Neural progenitor cell (in vitro differentiated cells): ENCODE measurements at regions not wholly inside any gene's neighbourhood (a gene's known extent, or its start where the extent isn't known, plus 50 kb on each side); places are given as distances from the start of the nearest gene placed in this dataset.

ENCODE experiments used
- DNase-seq: peaks from one replicate; pipeline ENCODE4 v3.0.0-alpha.2; 2016; ENCODE audit warnings: low spot score
- H2AFZ ChIP-seq: fragments of 200-600 bp; sonication (generic); replicated peaks from 2 replicates; pipeline ENCODE4 v1.6.1; 2016; ENCODE audit warnings: antibody characterized with exemption
- H3F3A ChIP-seq: fragments of 200-600 bp; sonication (generic); 2 replicates; pipeline ENCODE4 v1.6.1; 2016; ENCODE audit warnings: antibody characterized with exemption, low read depth
- H3K27ac ChIP-seq: fragments of 200-600 bp; sonication (generic); 2 replicates; pipeline ENCODE4 v1.5.1; 2016; ENCODE audit warnings: mild to moderate bottlenecking
- H3K27me3 ChIP-seq: fragments of 200-600 bp; sonication (generic); 2 replicates; pipeline ENCODE4 v1.6.1; 2016; ENCODE audit warnings: mild to moderate bottlenecking, moderate library complexity
- H3K36me3 ChIP-seq: fragments of 200-600 bp; sonication (generic); 2 replicates; pipeline ENCODE4 v1.5.1; 2016
- H3K4me1 ChIP-seq: fragments of 200-600 bp; sonication (generic); 2 replicates; pipeline ENCODE4 v1.6.1; 2016; ENCODE audit warnings: mixed run types
- H3K4me2 ChIP-seq: fragments of 200-600 bp; sonication (generic); 2 replicates; pipeline ENCODE4 v1.6.1; 2016
- H3K4me3 ChIP-seq: fragments of 200-600 bp; sonication (generic); 2 replicates; pipeline ENCODE4 v1.5.1; 2016
- H3K79me2 ChIP-seq: fragments of 200-600 bp; sonication (generic); 2 replicates; pipeline ENCODE4 v1.6.1; 2016; ENCODE audit warnings: low read depth
- H3K9ac ChIP-seq: fragments of 200-600 bp; sonication (generic); 2 replicates; pipeline ENCODE4 v1.6.1; 2016
- H3K9me3 ChIP-seq: fragments of 200-600 bp; sonication (generic); 2 replicates; pipeline ENCODE4 v1.5.1; 2016; ENCODE audit warnings: low read depth
- H4K20me1 ChIP-seq: fragments of 200-600 bp; sonication (generic); 2 replicates; pipeline ENCODE4 v1.6.1; 2016; ENCODE audit warnings: low read depth
- H3K27ac Mint-ChIP-seq: 3 replicates; pipeline ENCODE4 v1.8.0; 2021; ENCODE audit warnings: mixed read lengths
- H3K27me3 Mint-ChIP-seq: 2 replicates; pipeline ENCODE4 v1.8.0; 2022; ENCODE audit warnings: low read depth, mild to moderate bottlenecking, inconsistent platforms, moderate library complexity, mixed read lengths; ENCODE audit not compliant: insufficient read depth
- H3K36me3 Mint-ChIP-seq: 3 replicates; pipeline ENCODE4 v1.8.0; 2021; ENCODE audit warnings: mixed read lengths
- H3K4me1 Mint-ChIP-seq: 3 replicates; pipeline ENCODE4 v1.8.0; 2021; ENCODE audit warnings: mixed read lengths
- H3K4me3 Mint-ChIP-seq: 3 replicates; pipeline ENCODE4 v1.8.0; 2021; ENCODE audit warnings: mild to moderate bottlenecking, moderate library complexity, mixed read lengths
- H3K9me3 Mint-ChIP-seq: 3 replicates; pipeline ENCODE4 v1.8.0; 2020; ENCODE audit warnings: mixed read lengths
- CTCF ChIP-seq: fragments of 200-600 bp; sonication (generic); IDR thresholded peaks from 2 replicates; pipeline ENCODE4 v1.5.1; 2017; ENCODE audit warnings: antibody characterized with exemption, mild to moderate bottlenecking
- EZH2 ChIP-seq: fragments of 200-600 bp; sonication (generic); IDR thresholded peaks from 2 replicates; pipeline ENCODE4 v1.6.1; 2017; ENCODE audit warnings: antibody characterized with exemption, mild to moderate bottlenecking, moderate library complexity
- EZH2phosphoT487 ChIP-seq: fragments of 200-600 bp; sonication (generic); IDR thresholded peaks from 2 replicates; pipeline ENCODE4 v1.6.1; 2017; ENCODE audit warnings: antibody characterized with exemption

- Histone ChIP-seq H3K36me3 (no peaks in the 10 kb centered on the region), H3K9me3 (no peaks in the 10 kb centered on the region), H3K4me3 (no peak overlapping the region), H3F3A (no peaks in the 10 kb centered on the region), H3K27ac (no peak overlapping the region), H3K9ac (no peak overlapping the region), H3K27me3 (no peaks in the 10 kb centered on the region), H4K20me1 (no peaks in the 10 kb centered on the region), H3K4me1 (no peaks in the 10 kb centered on the region), H2AFZ (no peak overlapping the region), H3K79me2 (no peaks in the 10 kb centered on the region), H3K4me2 (no peak overlapping the region)
- TF ChIP-seq CTCF = no peak
- TF ChIP-seq EZH2phosphoT487 = no peak
- TF ChIP-seq EZH2 = no peak
- no peaks in the 10 kb centered on the region for H3K9me3 Mint-ChIP-seq
- peaks cover 6% of the 10 kb centered on the region for H3K27me3 Mint-ChIP-seq
- H3K27ac Mint-ChIP-seq = no peak overlapping the region
- H3K4me3 Mint-ChIP-seq = no peak overlapping the region
- H3K4me1 Mint-ChIP-seq = peaks cover 4% of the 10 kb centered on the region
- no peak for DNase-seq
- H3K36me3 Mint-ChIP-seq = no peaks in the 10 kb centered on the region
Measured at GRCh38 chr20:50363479-50363878, 146.7 kb upstream of the PTPN1 start.

GRCh38 chr20:50364542-50364941 is 145.6 kb upstream of the PTPN1 start:
- Histone ChIP-seq H4K20me1 (no peaks in the 10 kb centered on the region), H3K4me3 (no peak overlapping the region), H3K4me2 (no peak overlapping the region), H3K9me3 (no peaks in the 10 kb centered on the region), H2AFZ (no peak overlapping the region), H3K27ac (no peak overlapping the region), H3K4me1 (no peaks in the 10 kb centered on the region), H3F3A (no peaks in the 10 kb centered on the region), H3K27me3 (no peaks in the 10 kb centered on the region), H3K79me2 (no peaks in the 10 kb centered on the region), H3K36me3 (no peaks in the 10 kb centered on the region), H3K9ac (no peak overlapping the region)
- TF ChIP-seq EZH2phosphoT487 (no peak), EZH2 (no peak), CTCF (no peak)
- Mint-ChIP-seq H3K4me1 (peaks cover 4% of the 10 kb centered on the region), H3K9me3 (no peaks in the 10 kb centered on the region), H3K36me3 (no peaks in the 10 kb centered on the region), H3K27ac (no peak overlapping the region), H3K4me3 (no peak overlapping the region), H3K27me3 (peaks cover 5% of the 10 kb centered on the region)
- no peak for DNase-seq

GRCh38 chr20:50366270-50367103 is 143.7 kb upstream of the PTPN1 start:
- H3K27me3 ChIP-seq = no peaks in the 10 kb centered on the region
- Mint-ChIP-seq H3K27ac (peak overlapping the region; percentile 59), H3K27me3 (peaks cover 6% of the 10 kb centered on the region), H3K9me3 (no peaks in the 10 kb centered on the region), H3K4me3 (no peak overlapping the region), H3K4me1 (peaks cover 4% of the 10 kb centered on the region), H3K36me3 (no peaks in the 10 kb centered on the region)
- H3K79me2 ChIP-seq = no peaks in the 10 kb centered on the region
- TF ChIP-seq CTCF (no peak), EZH2 (no peak), EZH2phosphoT487 (no peak)
- no peak overlapping the region for H3K4me3 ChIP-seq
- no peak overlapping the region for H3K27ac ChIP-seq
- H3K36me3 ChIP-seq = no peaks in the 10 kb centered on the region
- H3K9ac ChIP-seq = no peak overlapping the region
- no peaks in the 10 kb centered on the region for H3F3A ChIP-seq
- no peaks in the 10 kb centered on the region for H3K9me3 ChIP-seq
- H2AFZ ChIP-seq = no peak overlapping the region
- H4K20me1 ChIP-seq = no peaks in the 10 kb centered on the region
- no peaks in the 10 kb centered on the region for H3K4me1 ChIP-seq
- H3K4me2 ChIP-seq = no peak overlapping the region
- DNase-seq = no peak
